ENCODE measurements at regions not wholly inside any gene's neighbourhood (a gene's known extent, or its start where the extent isn't known, plus 50 kb on each side); places are given as distances from the start of the nearest gene placed in this dataset.

DNA sequence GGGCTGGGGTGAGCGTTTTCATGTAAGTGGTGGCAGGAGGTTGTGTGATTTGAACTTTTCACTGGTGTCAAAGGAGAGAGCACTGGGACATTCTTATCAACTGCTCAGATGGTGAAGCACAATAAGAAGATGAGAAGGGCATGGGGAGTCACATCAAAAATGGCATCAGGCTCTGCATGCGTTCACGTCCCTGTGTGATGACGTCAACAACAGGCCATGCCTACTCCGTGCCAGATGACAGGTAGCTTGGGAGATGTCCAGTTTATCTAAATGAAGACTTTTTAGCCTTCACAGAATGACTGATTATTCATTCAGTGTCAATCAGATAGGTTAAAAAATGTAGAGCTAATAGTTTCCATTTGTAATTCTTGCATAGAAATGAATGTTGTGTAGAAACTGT, 264.3 kb upstream of the POM121L12 start:
- no peak overlapping the region for H3K4me3 ChIP-seq (ENCODE audit: low read length)
- DNase-seq (ENCODE audit: low read depth): no peak
- TF ChIP-seq, protein P1, sequence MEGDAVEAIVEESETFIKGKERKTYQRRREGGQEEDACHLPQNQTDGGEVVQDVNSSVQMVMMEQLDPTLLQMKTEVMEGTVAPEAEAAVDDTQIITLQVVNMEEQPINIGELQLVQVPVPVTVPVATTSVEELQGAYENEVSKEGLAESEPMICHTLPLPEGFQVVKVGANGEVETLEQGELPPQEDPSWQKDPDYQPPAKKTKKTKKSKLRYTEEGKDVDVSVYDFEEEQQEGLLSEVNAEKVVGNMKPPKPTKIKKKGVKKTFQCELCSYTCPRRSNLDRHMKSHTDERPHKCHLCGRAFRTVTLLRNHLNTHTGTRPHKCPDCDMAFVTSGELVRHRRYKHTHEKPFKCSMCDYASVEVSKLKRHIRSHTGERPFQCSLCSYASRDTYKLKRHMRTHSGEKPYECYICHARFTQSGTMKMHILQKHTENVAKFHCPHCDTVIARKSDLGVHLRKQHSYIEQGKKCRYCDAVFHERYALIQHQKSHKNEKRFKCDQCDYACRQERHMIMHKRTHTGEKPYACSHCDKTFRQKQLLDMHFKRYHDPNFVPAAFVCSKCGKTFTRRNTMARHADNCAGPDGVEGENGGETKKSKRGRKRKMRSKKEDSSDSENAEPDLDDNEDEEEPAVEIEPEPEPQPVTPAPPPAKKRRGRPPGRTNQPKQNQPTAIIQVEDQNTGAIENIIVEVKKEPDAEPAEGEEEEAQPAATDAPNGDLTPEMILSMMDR (IDR thresholded peaks at IDR 0.05; ENCODE audit: insufficient read depth, low read depth, low read length, missing control alignments): no peak

DNA sequence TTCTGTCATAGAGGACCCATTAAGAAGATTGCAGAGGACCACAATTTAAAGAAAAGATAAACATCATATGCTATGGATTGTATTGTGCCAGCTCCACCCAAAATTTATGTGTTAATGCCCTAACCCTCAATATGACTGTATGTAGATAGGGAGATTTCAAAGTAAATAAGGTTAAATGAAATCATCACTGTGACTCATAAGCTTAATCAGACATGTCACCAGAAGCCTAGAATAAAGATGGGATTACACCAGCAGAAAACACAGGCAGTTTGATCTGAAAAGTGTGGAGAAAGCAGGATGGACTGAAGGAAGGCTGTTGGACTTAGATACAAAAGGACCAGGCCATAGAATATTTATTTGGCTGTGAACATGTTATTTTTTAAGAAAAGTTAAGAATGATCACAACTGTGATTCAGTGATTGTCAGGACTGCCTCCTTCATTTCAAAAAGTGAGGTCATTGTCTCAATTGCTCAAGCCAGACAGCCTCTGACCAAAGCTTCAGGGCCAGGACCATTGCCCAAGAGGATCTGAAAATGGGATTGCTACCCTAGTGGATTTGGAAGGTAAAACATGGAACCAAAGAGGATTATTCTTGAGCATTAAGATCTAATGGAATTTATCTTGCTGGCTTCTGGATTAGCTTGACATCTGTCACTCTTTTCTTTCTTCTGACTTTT, 270.8 kb upstream of the POM121L12 start:
- TF ChIP-seq, protein P1 (IDR thresholded peaks at IDR 0.05; ENCODE audit: insufficient read depth, low read depth, low read length, missing control alignments): no peak
- no peak overlapping the region for H3K4me3 ChIP-seq (ENCODE audit: low read length)
- DNase-seq (ENCODE audit: low read depth): peak; percentile 30

DNA sequence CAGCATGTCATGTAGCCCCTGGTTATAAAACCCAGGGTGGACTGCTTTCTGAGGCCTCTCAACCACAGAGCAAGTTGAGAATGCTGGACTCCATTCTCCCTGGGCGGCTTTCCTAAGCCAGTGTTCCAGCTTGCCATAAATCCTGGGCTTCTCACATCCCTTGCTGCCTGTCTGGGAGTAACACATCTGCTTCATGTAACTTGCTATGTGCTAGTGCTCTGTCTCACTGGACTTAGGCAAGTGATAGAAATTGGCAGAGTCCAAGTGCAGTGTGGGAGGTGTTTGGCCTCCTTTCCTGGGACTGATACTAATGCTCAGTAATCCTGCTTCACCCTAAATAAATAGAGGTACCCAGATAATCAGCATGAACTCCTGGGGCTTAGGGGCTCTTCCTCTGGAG, 277.1 kb upstream of the POM121L12 start:
- DNase-seq (ENCODE audit: low read depth): no peak
- TF ChIP-seq, protein P1 (IDR thresholded peaks at IDR 0.05; ENCODE audit: insufficient read depth, low read depth, low read length, missing control alignments): no peak
- H3K4me3 ChIP-seq (ENCODE audit: low read length): no peak overlapping the region

DNA sequence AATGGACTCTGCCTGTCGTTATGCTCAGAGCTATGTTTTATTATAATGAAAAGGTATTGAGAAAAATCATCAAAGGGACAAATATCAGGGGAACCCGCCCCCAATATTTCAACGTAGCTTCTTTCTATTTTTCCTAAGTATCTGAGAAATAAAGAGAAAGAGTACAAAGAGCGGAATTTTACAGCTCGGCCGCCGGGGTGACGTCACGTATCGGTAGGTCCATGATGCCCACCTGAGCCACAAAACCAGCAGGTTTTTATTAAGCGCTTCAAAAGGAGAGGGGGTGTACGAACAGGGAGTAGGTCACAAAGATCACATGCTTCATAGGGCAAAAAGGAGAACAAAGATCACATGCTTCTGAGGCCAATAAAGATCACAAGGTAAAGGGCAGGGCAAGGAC, 281.6 kb upstream of the POM121L12 start:
- no peak overlapping the region for H3K4me3 ChIP-seq (ENCODE audit: low read length)
- TF ChIP-seq, protein P1 (IDR thresholded peaks at IDR 0.05; ENCODE audit: insufficient read depth, low read depth, low read length, missing control alignments): no peak
- no peak for DNase-seq (ENCODE audit: low read depth)

DNA sequence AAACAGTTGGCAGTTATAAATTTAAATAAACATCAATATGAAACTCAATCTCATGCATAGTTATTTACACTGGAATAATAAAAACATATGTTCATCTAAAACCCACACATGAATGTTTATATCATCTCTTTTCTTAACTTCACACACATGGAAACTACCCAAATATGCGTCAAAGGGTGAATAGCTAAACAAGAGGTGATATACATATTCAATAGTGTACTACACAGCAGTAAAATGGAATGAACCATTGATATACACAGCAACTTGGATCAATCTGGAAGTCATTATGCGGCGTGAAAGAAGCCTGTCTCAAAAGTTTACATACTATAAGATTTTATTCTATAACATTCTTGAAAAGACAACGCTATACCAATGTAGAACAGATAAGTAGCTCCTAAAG, 282.5 kb upstream of the POM121L12 start:
- TF ChIP-seq, protein P1 (IDR thresholded peaks at IDR 0.05; ENCODE audit: insufficient read depth, low read depth, low read length, missing control alignments): no peak
- DNase-seq (ENCODE audit: low read depth): no peak
- H3K4me3 ChIP-seq (ENCODE audit: low read length): no peak overlapping the region

DNA sequence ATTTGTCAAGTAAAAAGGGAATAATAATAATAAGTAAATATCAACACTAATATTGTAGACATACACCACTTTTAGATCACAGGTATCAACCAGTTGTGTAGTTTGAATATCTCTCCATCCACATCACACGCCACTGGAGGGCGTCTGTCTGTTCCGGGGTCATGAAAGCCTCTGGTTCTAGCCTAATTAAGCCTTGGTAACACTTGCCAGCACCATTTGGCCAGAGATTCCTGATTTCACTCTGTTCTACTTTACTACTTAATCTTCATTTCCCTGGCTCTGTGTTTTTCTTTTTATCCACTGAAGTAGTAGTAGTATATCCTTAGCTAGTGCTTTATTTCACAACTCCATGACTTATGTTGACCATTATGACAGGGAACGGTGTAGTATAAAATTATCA, 285.6 kb upstream of the POM121L12 start:
- no peak for DNase-seq (ENCODE audit: low read depth)
- H3K4me3 ChIP-seq (ENCODE audit: low read length): no peak overlapping the region
- TF ChIP-seq, protein P1 (IDR thresholded peaks at IDR 0.05; ENCODE audit: insufficient read depth, low read depth, low read length, missing control alignments): no peak

DNA sequence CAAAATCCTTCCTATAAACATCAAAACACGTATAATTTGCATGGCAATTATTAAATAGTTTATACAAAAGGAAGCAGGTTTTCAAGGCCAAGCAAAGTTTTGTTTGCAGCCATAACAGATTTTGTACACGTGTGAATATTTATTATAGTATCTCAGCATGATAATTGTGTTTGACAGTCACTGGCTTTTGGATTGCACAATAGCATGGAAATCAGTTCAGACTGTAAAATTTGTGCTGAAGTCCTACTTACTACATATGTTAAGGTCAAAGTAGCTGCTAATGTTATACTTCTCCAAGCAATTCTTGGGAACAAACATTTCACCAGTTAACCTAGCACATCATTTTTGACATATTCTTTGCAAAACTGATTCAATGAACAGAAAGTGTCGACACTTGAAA, 287.6 kb upstream of the POM121L12 start:
- H3K4me3 ChIP-seq (ENCODE audit: low read length): no peak overlapping the region
- DNase-seq (ENCODE audit: low read depth): no peak
- TF ChIP-seq, protein P1 (IDR thresholded peaks at IDR 0.05; ENCODE audit: insufficient read depth, low read depth, low read length, missing control alignments): no peak

All from epithelial cell of esophagus (primary cell).